22Rv1 (cell line): ENCODE measurements at regions not wholly inside any gene's neighbourhood (a gene's known extent, or its start where the extent isn't known, plus 50 kb on each side); places are given as distances from the start of the nearest gene placed in this dataset.

ENCODE experiments used
- ZFX ChIP-seq: fragments of 450-650 bp; IDR thresholded peaks from 2 replicates; pipeline ENCODE4 v1.6.1; 2017; ENCODE audit warnings: antibody characterized with exemption, borderline replicate concordance
- TF ChIP-seq, protein P1 (sequence below): fragments of 450-650 bp; IDR thresholded peaks from 2 replicates; pipeline ENCODE4 v1.5.1; 2017; ENCODE audit warnings: mild to moderate bottlenecking

DNA sequence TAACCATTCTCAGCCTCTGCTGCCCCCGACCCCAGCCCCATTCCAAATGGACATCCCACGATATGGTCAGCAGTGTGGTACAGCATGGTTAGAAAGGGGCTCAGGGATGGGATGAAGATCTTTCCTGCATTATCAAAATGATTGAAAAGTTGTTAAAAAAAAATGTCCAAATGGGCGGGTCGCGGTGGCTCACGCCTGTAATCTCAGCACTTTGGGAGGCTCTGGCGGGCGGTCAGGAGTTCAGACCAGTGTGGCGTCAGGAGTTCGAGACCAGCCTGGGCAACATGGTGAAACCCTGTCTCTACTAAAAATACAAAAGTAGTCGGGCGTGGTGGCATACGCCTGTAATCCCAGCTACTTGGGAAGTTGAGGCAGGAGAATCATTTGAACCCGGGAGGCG, 54.3 kb upstream of the ZNF254 start:
- TF ChIP-seq ZFX: no peak
- TF ChIP-seq, protein P1, sequence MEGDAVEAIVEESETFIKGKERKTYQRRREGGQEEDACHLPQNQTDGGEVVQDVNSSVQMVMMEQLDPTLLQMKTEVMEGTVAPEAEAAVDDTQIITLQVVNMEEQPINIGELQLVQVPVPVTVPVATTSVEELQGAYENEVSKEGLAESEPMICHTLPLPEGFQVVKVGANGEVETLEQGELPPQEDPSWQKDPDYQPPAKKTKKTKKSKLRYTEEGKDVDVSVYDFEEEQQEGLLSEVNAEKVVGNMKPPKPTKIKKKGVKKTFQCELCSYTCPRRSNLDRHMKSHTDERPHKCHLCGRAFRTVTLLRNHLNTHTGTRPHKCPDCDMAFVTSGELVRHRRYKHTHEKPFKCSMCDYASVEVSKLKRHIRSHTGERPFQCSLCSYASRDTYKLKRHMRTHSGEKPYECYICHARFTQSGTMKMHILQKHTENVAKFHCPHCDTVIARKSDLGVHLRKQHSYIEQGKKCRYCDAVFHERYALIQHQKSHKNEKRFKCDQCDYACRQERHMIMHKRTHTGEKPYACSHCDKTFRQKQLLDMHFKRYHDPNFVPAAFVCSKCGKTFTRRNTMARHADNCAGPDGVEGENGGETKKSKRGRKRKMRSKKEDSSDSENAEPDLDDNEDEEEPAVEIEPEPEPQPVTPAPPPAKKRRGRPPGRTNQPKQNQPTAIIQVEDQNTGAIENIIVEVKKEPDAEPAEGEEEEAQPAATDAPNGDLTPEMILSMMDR: no peak
